GM19043 (cell line): ENCODE measurements at regions not wholly inside any gene's neighbourhood (a gene's known extent, or its start where the extent isn't known, plus 50 kb on each side); places are given as distances from the start of the nearest gene placed in this dataset.

Experiments used
- ATAC-seq: cut with Tn5 transposase; IDR thresholded peaks from one replicate; pipeline ENCODE4 v1.9.1; 2021; ENCODE audit warnings: low read depth; ENCODE audit not compliant: unreplicated experiment

DNA sequence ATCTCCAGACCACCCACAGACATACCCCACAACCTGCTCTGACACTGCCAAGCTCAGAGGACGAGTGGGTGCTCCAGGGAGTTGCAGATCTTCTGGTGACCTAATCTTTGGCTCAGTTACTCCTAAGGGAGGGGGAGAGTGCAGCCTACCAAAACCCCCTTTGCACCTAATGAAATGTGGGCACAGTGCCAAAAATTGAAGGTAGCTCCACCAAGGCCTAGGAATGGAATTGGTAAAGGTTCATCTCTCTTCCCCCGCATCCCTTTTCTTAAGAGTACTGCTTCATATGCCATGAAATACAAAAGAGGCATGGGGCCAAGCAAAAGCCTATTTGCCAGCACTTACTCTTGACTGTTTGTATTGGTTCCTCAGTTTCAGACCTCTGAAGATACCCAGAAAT lies 491.0 kb downstream of the NAF1 start:
- ATAC-seq: no peak

DNA sequence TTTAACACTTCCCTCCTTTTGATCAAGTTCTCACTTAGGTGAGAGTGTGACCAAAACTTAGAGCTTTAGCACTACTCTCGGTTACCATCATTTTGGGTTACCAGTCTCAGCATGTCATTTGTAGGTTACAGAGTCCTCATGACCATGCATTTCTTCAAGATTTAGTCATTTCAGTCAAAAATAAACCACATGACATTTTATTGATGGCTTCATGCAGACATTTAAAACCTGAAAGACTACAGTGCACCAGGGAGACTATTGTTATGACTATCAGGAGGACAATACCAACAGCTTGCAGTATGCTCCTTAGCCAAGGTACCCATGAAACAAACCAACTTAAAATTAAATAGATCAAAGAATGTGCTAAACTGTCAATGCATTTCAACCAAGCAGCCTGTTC lies 498.1 kb upstream of the FSTL5 start:
- no peak for ATAC-seq

DNA sequence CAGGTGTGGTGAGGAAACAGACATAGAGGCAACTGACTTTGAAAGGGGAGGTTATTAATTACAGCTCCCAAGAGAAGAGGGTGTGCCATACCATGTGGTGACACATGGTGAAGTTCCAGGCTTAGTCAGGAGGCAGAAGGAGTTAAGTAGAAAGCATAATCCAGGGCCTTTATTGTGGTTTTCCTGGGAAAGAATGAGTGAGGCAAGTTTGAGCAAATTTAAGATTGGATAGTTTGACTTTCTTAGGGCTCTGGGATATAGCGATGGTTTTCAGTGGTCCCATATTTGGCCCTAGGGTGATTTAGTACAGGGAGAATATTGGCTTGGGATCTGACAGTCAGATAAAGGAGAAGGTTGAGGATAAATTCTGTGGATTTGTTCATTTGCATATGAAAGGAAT lies 495.9 kb upstream of the FSTL5 start:
- no peak for ATAC-seq

DNA sequence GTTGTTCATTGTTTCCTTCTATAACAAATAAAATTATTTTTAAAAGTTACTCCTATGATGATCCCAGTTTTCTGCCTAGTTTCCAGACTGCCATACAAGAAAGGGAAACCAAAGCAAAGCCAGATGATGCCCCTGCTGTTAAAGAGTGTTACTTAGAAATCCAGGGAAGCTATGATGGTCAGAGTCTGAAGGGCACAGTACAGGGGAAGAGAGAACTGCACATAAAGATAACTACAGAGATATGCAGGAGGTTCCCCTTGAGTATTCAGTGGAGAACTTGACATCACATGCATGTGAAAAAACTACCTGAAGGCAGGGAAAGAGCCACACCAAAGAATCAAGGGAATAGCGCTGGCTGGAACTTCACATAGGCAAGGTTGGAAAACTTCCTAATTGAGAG lies 494.2 kb upstream of the FSTL5 start:
- ATAC-seq: no peak

DNA sequence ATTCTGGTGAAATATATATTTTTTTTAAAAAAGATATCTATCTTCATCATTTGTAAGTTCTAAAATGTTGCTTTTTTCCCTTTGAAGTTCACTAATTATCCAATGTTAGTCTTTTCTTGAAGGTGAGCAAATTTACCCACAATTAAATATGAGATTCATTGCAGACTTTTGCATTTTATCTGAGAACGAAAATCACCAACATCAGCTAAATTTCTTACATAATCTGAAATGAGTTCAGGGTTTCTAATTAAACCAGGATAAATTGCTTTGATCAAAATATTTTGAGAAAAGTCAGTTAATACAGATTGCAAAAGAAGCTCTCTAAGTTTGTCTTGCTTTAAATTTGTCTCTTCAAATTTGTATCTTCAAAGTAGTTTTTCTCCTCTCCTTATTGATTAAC lies 486.4 kb upstream of the FSTL5 start:
- no peak for ATAC-seq

DNA sequence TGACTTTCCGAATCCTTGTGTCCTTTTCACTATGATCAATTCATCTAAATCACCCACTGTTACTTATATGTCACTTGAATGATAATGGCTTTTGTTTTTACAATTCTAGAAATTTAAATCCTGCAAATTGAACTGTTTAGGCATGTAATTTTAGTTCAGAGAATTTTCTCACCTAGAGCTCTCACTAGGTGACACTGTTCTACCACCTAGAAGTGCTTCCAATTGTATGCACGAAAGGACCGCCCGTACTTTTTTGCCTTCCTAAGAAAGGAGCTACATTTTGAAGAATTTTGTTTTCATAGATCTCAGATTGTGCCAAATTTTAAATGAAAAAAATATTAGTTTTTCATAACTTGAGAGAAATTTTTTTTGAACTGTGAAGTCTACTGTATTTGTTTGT lies 481.6 kb upstream of the FSTL5 start:
- ATAC-seq: no peak

DNA sequence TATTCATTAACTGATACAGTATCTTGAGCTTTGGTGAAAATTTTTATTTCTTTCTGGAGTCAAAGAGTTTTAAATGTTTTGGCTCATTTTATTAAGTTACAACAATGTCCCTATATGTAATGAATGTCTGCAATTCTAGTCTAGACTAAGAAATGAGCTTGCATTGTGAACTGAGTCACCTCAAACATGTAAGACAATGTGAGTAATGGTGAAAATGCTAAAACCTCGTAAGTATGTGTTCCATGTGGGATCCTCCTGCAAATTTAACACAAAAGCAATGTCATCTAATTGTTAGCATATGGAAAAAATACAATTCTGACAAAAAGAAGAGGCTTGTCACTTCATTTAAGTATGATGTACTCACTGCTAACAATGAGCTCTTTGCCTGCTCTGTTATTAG lies 480.5 kb upstream of the FSTL5 start:
- ATAC-seq: no peak

DNA sequence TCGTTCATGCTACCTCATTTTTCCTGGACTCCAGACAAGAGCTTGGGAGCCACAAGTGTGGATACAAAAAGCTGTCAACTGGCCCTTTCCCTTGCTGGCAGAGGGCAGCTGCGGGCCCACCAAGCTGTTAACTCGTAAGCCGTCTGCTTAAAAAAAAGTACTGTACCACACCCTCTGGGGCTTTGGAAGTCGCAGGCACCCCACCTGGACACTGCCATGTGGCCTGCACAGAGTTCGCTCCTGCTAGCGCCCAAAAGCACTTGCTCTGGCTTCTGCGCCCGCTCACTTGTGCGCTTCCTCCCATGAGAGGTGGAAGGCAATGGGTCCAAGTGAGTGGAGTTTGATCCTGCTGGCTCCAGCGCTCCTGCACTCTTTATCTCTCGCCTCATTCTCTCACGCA lies 476.4 kb upstream of the FSTL5 start:
- no peak for ATAC-seq

DNA sequence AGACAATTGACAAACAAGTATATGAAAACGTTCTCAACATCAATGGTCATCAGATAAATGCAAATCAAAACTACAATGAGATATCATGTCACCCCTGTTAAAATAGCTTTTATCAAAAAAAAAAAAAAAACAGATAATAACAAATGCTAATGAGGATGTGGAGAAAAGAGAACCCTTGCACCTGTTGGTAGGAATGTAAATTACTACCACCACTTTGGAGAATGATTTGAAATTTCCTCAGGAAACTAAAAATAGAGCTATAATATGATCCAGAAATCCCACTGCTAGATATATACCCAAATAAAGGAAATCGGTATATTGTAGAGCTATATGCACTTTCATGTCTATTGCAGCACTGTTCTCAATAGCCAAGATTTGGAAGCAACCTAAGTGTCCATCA lies 470.6 kb upstream of the FSTL5 start:
- no peak for ATAC-seq

DNA sequence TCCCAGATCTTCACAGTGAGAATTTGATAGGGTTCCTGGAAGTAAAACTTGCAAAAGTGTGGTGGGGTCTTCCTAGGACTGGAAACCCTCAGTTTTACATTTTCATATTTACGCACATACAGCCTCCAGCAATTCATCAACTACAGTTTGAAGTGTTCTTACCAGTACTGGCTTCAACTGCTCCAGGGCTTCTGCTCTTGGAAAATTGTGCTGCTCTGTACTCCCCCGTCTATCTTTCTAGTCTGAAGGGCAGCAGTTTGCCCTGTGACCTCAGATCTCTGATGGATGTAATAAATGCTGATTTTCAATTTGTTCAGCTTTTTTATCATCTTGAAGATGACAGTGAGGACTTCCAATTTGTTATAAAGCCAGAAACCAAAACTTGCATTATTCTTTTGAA lies 458.9 kb upstream of the FSTL5 start:
- ATAC-seq: no peak

DNA sequence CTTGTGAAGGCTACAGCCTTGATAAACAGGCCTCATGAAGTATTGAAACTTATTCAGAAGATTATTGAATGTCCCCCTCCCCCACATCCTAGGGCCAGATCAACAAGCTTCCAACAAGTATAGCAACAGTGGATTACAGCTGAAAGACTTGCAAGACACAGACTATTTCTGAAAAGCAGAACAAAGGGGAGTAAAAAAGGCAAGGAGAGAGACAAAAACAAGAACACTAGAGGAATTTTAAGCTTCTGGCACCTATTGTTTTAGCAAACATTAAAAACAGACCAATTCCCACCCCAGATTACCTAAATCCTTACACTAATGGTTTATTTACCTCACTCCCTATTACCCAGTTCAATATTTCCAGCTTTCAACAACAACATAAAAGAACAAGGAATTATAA lies 446.3 kb upstream of the FSTL5 start:
- no peak for ATAC-seq

DNA sequence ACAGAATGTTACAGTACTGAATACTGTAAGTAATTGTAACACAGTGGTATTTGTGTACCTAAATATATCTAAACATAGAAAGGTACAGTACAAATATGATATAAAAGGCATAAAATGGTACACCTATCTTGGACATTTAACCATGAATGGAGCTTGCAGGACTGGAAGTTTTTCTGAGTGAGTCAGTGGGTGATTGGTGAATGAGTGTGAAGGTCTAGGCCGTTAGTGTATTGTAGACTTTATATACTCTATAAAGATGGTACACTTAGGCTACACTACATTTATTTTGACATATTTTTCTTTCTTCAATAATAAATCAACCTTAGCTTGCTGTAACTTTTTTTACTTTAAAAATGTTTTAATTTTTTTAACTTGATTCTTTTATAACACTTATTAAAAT lies 422.5 kb upstream of the FSTL5 start:
- no peak for ATAC-seq

DNA sequence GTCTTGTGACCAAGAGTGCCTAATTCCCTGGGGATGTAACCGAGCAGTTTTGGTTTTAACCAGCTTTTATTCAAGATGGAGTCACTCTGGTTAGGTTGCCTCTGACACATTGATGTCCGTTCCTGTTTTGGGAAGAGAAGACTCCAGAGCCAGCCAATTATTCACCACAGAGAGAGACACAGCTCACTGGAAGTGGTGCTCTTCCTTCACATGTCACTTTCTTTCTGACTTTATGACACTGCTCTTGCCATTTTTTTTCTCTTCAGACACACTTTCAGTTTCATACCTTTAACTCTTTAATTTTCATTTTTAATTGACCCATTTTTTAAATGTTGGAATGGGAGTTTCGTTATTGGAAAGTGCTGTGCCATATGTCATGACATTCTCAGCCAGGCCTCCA lies 418.4 kb upstream of the FSTL5 start:
- ATAC-seq: no peak

DNA sequence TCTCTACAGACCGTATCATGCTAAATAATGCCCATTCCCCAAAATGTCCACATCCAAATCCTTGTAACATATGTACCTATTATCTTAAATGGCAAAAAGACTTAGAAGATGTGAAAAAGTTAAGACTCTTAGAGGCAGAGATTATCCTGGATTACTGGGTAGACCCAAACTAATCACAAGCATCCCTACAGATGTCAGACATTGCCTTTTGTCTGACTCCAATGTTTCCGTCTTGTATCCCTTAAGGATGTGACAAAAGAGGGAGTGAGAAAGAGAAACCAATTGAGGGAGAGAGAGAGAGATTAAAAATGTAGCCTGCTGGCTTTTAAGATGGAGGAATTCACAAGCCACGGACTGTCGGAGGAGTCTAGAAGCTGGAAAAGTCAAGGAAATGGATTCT lies 401.9 kb upstream of the FSTL5 start:
- no peak for ATAC-seq

DNA sequence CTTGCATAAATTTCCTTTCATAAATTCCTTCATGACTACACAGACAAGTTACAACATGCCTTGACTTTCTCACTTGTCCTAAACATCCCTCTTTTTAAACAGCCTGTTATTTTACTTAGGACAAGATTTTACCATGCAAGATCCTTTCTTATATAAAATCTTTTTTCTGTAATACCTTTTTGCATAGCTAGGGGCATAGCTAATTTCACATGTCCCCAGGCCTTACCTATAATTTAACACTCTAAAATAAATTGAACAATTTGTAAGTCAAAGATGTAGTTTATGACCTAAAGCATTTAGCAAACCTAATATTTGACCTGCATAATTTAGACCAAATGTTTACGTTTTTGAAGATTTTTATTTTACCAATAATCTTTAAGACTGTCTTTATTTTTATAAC lies 396.3 kb upstream of the FSTL5 start:
- no peak for ATAC-seq

DNA sequence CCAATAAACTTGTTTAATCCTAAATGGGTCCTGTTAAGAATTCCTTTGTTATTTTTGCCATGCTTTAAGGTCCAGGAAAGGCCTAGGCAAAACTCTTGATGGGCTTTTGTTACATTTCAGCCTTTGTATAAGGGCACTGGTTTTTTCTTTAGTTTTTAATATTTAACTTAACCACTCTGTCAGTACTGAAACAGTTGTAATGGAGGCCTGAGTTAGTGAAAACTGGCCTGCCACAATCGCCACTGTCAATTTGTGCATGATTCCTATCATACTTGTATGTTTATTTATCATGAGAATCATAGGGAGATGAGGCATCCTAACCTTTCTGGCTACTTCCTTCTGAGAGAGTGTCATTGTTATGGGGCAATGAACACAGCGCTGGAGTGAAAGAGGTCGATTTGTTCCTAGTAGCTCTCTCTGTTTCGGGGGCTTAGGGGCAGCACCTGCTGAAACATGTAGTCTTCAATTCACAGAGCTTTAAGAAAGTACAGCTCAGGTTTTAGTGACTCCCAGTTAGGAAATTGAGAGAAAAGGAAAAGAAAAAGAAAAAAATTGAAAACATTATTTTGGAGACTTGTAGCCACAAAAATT lies 393.8 kb upstream of the FSTL5 start:
- no peak for ATAC-seq

DNA sequence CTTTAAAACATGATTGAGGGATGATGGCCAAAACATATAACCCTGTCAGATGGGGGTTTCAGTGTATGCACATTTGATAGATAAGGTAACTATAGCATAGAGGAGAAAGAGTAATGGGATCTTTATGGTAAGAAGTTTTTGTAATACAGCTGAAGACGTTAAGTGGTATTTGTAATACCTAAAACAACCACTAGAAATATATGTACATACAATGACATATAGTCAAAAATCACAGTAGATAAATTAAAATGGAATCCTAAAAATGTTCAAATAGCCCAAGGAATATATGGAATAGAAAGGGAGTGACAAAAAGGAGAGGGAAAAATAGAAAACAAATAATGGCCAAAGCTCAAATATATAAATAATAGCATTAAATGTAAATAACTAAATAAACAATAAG lies 371.3 kb upstream of the FSTL5 start:
- no peak for ATAC-seq

DNA sequence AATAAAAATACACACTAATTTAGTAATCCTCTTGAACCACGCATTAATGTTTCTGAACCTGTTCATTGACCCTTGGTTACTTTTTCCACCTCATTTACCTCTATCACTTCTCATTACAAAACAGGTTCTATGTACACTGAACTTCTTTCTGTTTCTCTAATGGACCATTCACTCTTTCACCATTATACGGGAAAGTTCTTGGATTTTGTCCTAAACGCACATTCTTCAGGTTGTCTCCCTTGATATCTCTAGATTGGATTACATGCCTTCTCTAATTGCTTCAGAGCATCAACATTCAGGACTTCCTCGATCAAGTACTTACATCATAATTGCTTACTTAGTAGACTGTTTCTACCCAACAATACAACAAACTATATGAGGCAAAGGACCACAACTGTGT lies 359.4 kb upstream of the FSTL5 start:
- ATAC-seq: no peak

DNA sequence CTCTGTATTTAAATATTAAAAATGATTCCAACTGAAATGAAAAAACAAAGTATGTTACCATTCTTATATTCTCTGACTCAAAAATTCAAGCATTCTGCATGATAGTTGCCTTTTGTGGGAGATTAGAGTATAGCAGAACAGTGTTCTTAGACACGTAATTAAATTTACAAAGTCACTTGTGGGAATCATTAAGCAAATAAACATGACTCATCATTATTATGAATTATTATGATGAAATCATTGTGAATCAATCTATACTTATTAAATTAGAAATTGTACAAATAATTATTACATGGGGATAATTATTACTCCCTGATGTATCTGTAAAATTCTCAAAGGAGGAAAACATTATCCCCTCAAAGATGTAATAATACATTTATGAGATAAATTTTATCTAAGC lies 358.9 kb upstream of the FSTL5 start:
- no peak for ATAC-seq

DNA sequence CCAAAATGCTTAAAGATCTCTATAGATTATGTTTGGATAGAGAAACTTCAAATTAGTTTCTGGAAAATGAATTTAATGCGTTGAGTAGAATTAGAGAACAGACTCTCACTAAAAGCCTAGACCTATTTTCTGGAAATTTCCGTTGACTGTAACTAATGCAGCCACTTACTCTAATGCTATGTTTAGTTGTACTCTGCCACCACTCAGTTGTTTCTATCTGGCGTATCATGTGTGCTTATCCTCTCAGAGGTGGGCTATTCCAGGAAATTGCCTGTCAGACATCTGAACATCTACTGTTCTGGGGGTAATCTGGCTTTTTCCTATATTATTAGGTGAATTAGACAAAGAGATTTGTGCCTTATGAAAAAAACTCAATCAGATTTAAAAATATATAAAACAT lies 347.1 kb upstream of the FSTL5 start:
- no peak for ATAC-seq

DNA sequence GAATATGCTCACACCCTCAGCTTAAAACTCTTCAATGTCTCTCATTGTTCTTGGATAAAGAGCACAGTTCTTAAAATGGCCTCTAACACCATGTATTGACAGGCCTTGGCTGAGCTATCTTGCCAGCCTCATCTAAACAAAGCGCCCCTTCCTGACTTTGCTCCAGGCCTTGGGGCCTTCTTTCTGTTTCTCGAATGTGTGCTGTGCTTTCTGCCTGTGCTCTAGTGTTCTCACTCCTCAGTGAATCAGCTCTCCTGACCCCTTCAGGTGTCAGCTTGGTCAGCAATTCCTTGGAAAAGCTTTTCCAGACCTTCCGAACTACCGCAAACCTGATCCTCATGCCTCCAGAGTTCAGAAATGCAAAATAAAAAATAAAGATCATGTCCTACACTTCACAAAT lies 346.3 kb upstream of the FSTL5 start:
- no peak for ATAC-seq

DNA sequence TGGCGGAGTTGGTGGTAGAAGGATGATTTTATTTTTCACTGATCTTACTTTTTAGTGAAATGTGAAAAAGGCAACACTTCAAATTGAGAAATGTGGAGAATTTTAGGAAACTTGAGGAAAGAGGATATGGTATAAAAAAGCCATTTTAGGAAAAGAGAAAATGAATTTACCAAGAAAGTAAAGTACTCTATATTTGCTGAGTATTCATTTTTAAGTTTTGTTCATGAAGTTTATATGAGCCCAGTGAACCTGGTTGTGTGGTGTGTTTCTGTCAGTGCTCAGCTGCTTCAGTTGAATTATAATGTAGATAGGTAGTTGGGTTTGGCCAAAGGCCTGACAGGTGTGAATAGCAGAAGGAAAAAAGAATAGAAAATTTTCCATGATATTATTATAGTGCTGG lies 345.5 kb upstream of the FSTL5 start:
- ATAC-seq: no peak

DNA sequence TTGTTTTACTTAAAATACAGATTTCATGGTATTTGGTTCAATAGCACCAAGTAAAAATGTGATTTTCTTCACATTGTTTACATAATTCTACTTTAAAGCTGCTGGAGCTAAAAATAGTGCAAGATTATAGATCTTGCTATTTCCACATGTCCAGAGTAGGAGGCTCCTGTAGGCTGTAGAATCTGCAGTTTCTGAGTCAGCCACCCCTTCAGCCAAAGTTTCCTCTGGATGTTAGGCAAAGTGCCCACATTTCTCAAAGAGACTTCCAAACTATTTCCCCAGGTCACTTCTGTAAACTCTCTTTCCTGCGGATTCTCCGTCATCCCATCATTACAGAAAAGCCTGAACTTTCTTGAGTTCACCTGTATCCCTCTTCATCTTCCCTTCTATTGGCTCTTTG lies 342.5 kb upstream of the FSTL5 start:
- ATAC-seq: no peak

DNA sequence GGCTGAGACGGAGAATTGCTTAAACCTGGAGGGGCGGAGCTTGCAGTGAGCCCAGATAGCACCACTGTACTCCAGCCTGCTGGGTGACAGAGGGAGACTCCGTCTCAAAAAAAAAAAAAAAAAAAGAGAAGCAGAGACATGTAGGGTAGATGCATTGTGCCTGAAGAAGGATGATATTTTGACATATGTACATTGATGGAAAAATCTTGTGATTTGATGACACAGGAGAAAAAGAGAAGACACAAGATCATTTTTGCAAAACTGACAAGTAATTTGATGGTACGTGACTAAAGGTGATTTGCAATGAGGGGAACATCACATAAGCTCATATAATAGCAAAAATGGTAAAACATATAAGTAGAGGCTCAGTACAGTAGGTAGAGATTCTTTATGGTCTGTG lies 340.1 kb upstream of the FSTL5 start:
- no peak for ATAC-seq
